Sigmoid colon (tissue), 4 donors: ENCODE measurements at regions not wholly inside any gene's neighbourhood (a gene's known extent, or its start where the extent isn't known, plus 50 kb on each side); places are given as distances from the start of the nearest gene placed in this dataset.

ENCODE experiments used
- EP300 ChIP-seq, 4 donors: sonication (generic); formaldehyde crosslinking; IDR thresholded peaks; one replicate each; pipeline ENCODE4 v1.6.1; 2017; ENCODE audit warnings: antibody characterized with exemption in 4 of 4
- POLR2A ChIP-seq, 2 donors: fragments of 450-650 bp; IDR thresholded peaks; one replicate each; pipeline ENCODE4 v1.6.1; 2016; ENCODE audit warnings: antibody characterized with exemption in 2 of 2, mild to moderate bottlenecking in 2 of 2, moderate library complexity in 2 of 2
- POLR2AphosphoS5 ChIP-seq, 4 donors: sonication (generic); formaldehyde crosslinking; IDR thresholded peaks; one replicate each; pipeline ENCODE4 v1.6.1; 2017; ENCODE audit warnings: antibody characterized with exemption in 4 of 4
- TF ChIP-seq, protein P1 (sequence below), 4 experiments: fragments of 450-650 bp in 3 of 4; fragments of 200-600 bp in 1 of 4; IDR thresholded peaks; one replicate each; pipeline ENCODE4 v1.5.1; 2016 to 2019; ENCODE audit warnings: antibody characterized with exemption in 4 of 4, mild to moderate bottlenecking in 3 of 4, moderate library complexity in 2 of 4

DNA sequence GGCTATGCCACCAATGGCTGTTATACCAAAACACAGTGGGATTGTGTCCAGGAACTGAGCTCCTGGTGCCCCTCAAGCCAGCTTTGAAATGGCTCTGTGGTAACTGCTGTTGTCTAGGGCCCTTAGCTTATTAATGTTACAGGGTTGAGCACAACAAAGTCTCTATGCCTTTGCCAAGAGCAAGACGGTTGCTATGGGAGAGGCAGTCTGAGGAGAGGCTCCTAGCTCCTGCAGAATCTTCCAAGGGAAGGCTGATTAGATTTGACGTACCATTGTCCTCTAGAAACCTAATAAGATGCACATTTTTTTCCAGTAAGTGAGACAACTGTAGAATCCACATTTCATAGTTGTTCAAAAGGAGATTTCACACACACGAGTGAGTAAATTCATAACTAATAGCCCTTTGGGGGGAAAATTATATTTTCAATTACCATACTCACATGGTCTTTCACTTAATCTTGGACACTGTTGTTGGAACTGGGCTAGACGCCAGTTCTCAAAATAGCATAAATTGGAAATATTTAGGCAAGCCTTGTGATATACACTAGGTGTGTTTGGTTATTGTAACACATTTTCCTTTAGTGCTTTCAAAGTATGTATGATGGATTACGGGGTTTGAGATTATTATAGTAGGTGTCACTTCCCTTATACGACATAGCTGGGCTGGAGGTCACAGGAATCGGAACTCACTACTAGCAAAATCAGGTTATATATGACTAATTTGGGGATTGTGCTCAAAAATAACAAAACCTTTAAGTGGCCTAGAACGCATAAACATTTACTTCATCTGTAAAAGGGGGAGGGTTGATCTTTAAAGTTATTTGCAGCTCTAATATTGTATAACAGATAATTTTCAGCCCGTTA lies 186.3 kb upstream of the EGFLAM start:
- TF ChIP-seq, protein P1, sequence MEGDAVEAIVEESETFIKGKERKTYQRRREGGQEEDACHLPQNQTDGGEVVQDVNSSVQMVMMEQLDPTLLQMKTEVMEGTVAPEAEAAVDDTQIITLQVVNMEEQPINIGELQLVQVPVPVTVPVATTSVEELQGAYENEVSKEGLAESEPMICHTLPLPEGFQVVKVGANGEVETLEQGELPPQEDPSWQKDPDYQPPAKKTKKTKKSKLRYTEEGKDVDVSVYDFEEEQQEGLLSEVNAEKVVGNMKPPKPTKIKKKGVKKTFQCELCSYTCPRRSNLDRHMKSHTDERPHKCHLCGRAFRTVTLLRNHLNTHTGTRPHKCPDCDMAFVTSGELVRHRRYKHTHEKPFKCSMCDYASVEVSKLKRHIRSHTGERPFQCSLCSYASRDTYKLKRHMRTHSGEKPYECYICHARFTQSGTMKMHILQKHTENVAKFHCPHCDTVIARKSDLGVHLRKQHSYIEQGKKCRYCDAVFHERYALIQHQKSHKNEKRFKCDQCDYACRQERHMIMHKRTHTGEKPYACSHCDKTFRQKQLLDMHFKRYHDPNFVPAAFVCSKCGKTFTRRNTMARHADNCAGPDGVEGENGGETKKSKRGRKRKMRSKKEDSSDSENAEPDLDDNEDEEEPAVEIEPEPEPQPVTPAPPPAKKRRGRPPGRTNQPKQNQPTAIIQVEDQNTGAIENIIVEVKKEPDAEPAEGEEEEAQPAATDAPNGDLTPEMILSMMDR (IDR thresholded peaks at IDR 0.05) = no peak
- no peak for TF ChIP-seq POLR2AphosphoS5 (IDR thresholded peaks at IDR 0.05)
- TF ChIP-seq POLR2A (IDR thresholded peaks at IDR 0.05) = no peak
- no peak for TF ChIP-seq EP300 (IDR thresholded peaks at IDR 0.05)
